CD4-positive, alpha-beta T cell treated with Interleukin-12 subunit alpha and Interleukin-12 subunit beta, for 1 hour (primary cell): ENCODE measurements at regions not wholly inside any gene's neighbourhood (a gene's known extent, or its start where the extent isn't known, plus 50 kb on each side); places are given as distances from the start of the nearest gene placed in this dataset.

Source experiments
- DNase-seq: peaks from one replicate; pipeline ENCODE4 v3.0.0-alpha.2; 2020

DNA sequence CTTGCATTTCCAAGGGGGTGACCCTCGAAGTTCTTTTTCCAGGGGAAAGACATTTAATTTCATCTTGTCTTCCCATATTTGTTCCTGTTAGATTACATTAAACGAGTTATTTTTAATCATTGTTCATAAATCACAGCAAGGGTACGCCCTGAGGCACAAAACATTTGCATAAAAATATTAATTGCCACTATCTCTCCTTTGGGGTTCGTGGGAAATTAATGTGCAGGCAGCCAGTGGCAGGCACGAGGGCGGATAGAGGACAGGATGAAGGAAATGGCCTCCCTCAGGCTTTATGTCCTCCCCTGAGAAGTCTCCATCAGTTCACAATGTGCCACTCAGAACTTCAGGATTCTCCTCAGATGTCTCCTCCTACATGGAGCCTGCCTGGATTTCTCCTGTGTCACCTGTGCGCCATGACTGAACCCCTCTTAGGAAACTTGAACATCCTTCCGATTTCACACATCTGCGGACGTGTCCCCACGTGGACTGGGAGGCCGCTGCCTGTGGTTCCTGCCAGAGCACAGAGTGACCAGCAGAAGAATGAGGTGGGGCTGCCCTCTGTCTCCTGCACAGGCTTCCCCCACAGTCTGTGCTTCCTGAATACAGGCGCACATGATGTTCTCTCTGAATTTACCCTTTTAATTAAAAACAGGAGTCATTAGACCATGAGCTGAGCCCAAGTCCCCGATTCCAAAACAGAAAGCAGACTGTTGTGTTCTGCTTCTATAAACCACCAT, 1085.9 kb downstream of the TBC1D22A start:
- DNase-seq, result no peak

DNA sequence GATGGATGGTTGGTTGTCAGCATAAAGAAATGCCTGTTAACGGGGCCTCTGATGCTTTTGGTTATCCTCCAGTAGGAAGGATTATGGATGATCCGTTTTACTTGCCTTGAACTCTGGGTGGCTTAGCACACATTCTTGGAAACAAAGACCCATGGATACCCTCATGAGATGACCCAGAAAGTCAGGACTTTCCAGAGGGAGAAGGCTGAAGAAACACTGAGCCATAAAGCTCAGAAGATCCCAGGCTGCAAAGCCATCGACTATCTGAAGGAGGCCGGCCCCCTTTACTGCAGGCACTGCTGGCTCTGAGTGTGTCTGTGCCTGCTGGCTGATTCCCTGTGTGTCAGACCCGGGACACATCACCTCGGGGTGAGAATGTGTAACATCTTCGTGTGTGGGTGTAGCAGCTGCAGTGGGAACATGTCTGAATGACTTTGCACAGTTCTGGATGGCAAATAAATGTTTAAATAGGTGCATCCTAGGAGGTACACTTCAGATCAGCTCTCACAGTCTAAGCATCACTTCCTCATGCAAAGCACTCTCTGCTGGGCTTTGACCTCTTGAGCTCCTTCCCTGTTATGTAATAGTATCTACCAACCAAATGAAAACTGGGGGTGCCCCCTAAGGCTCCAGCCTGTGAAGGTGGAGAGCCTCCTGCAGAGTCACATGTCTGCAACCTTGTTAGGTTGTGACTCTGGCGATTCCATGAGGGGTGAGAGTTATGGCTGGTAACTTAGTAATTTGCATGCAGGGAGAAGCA, 1084.9 kb downstream of the TBC1D22A start:
- DNase-seq, result no peak

DNA sequence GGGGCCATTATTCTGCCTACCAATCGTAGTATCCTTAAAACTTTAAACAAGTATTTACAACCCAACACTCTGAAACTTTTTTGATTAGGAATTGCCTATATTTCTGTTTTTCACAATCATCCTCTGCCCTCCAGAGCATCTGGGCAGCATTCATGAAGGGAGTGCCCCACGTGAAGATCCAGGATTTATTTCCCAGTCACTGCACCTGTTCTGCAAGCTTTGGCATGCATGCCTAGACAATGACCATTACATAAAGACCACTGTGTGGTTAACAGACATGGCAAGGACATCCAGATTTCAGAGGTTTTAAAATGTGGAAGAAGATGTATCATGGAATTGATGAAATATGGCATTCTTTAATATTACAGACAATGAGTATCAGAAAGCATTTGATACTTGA, 1083.8 kb downstream of the TBC1D22A start:
- DNase-seq, result no peak

DNA sequence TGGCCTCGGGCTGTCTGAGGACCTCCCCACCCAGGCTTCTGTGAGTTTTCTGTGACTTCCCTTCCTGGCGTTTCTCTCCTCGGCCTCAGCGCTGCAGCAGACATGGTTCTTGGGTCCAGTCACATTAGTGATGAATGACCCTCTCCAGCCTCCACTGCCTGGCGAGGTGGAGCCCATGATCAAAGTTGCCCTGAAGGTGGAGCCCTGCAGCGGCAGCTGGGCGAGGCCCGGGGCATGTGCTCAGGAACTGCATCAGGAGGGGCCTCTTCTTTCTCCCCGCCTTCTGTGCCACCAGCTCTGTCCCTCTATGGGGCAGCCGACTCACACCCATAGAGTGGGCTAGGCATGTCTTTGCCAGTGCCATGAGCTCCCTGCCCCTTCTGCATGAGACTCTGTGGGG, 1079.7 kb downstream of the TBC1D22A start:
- no peak for DNase-seq

DNA sequence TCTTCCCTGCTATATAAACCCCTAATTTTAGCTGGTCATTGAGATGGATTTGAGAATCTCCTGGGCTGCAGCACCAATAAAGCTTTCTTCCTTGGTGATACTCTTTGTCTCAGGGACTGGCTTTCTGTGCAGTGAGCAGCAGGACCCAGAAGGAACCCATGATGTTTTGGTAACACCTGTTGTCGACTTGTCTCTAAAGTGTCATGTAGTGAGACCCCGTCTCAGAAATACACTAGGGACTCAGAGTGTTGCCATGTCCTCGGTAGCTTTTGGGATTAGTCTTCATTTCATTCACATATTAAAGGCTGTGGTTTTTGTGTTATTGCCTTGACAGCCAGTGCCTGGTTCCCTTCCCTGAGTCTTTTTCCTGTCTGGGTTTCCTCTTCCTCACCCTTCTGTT, 1078.7 kb downstream of the TBC1D22A start:
- no peak for DNase-seq

DNA sequence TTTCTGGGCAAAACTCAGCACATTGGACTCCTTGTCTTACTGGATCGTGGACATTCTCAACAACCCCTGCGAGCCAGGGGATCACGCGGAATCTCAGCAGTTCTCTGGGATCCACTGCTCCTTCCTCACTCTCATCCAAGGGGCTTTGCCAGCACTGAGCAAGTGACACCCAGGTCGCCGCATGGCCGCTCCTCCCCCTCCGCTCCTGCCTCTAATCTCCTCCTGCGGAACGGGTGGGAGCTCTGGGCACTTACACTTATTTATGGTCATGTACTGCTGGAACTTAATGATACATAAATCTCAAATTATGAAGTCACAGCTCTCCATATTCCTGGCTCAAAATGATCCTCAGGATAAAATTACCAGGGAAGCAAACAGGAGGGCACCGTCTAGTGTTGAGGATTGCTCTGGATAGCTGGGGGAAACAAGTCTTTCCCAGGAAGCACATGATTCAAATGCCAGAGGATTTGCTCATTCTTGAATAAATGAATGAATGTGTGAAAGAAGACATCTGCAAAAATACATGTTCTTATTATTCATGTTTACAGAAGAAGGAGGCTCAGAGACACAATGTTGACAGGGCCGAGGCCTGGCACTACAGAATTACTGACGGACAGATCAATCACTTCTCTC, 1077.3 kb downstream of the TBC1D22A start:
- no peak for DNase-seq

DNA sequence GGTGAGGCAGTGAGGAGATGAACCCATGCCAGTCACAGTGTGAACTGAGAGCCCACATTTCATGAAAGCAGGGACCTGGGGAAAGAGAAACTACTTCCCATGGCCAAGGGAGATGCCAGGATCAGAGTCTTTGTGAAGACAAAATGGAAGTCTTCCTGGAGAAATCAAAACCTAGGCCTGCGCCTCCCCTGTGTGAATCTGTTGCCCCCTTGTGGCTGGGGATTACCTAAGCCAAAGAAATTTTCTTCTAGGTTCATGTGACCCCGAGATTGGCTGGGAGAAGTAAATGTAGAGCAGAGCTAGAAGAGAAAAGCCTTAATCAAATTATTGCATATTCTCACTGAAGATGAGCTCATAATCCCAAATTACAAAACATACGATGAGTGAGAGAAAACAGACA, 1075.3 kb downstream of the TBC1D22A start:
- no peak for DNase-seq

DNA sequence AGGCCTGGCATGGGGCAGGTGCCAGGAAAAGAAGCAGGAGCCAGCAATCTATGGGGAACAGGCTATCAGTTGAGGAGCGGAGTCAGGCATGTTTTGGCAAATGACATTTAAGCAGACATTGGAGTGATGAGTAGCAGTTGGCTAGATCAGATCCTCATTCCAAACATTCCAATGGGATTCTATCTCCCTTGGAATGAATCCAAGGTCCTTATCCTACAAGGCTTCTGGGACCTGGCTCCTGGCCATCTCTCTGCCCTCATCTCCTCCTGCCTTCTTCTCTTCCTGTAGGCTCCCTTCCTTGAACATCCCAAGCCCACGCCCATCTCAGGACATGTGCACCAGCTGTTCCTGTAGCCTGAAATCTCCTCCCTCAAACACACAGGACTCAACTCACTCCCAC, 1074.5 kb downstream of the TBC1D22A start:
- DNase-seq, result no peak

DNA sequence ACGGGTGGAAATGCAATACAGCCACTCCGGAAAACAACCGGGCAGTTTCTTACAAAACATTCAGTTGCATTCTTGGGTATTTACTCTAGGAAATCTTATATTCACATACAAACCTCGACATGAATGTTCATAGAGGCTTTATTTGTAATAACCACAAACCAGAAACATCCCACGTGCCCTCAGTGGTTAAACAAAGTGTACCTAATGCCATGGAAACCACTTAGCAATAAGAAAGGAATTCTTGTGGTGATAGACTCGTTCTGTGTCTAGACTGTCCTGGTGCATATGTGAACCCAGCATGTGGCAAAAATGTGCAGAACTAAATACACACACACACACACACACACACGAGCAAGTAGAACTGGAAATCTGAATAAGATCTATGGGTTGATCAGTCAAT, 1073.3 kb downstream of the TBC1D22A start:
- no peak for DNase-seq

DNA sequence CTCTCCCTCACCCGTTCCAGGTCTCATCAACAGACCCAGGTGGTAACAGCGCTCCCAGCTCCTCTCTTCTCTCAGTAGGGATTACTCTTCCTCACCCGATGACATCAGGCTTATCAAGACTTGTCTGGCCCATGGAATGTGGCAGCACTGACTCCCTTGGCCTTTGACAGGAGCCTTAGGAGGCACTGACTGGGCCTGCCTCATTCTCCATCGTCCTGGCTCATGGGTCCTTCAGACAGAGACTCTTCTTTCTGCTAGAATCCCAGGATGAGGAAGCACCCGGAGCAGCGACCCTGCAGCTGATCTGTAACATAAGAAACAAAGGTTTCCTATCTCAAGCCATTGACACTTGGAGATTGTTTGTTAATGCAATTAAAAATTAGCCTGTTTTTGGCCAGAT, 1063.6 kb downstream of the TBC1D22A start:
- no peak for DNase-seq

DNA sequence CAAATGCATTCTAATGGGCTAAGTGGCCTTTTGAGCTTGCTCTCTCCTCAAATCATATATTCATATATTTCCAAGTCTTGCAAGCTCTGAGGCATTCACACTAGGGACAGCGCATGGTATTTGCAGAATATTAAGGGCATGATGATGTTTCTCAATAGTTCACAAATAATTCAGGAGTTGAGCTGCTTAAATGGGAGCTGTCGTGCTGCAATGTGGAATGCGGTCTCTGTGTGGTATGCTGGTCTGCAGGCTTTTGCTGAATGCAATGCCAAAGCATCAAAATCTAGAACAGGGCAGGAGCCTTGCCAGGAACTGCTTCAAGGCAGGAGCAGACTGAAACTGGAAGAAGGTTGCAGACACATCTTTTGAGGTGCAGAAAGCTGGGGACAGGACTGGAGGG, 1060.0 kb downstream of the TBC1D22A start:
- no peak for DNase-seq

DNA sequence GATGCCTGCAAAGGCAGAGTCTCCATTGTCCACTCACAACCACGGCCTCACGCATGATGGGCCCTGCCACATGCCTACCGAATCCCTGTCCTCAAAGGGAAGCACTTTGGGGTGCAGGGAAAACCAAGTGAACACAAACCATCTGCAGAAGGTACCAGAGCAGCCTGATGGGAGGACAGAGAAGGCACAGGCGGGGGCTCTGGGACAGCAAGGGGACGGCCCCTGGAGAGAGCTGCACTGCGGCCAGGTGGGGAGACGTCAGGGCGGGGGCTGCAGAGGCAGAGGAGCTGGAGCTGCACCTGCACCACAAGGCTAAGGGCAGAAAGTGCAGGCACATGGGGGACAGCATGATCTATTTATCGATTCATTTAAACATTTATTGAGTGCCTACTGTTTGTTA, 1056.0 kb downstream of the TBC1D22A start:
- DNase-seq, result no peak

DNA sequence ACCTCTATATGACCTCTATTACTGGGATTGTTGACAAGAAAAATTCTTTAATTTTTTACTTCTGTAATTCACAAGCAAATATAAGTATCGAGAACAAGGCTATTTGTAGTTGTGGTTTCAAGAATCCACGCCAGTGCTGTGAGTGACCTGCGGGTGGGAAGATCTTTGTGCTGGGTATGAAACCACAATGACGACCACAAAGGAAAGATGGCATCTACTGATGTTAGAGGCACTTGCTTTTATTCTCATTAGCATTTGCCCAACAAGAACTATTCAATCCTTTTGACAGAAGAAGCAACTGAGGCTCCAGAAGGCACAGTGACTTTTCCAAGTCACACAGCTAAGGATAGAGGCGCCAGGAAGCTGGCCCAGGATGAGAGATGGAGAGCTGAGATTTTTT, 1054.9 kb downstream of the TBC1D22A start:
- DNase-seq, result no peak

DNA sequence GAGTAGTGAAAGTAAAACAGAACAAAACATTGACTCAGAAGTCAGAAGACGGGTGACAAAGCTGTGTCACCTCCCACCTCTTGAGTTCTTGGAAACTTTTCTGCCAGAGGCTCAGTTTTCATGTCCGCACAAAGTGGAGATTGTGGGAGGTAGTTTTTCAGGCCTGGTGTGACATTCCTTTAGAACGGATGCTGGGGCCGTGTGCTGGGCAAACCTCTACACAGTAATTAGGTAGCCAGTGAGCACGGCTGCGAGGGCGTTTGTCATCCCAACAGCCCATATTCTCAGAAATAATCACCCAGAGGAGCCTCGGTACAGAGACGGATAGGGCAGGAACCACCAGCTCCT, 1054.4 kb downstream of the TBC1D22A start:
- no peak for DNase-seq

DNA sequence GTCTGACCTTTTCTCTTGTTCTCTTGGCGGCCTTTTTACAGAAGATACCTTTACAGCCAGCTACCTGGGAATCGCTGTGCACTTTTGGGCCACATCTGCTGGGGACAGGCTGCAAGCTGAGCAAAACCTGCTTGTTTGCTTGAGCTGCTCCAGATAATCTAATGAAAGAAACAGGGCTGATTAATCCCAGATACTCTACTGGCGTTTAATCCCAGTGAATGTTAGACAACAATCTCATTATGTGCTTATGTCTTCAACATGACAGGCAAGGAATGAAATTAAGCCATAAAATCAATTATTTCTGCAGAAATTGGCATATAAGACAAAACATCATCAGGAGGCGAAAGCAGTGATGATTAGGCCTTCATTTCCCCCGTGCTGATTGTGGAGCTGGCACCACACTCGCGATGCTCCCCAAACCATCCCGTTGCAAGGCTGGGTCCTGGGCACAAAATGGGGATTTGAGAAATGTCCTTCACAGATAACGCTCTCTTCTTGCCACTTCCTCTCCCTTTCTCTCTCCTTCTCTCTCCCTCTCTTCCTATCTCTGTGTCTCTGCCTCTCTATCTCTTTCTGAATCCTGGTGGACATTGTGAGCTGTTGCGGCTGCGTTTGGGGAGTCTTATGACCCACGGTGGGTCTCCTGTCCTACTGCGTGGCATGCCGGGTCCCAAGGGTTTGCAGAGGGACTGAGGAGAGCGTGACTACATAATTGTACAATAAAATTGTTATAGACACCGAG, 1053.8 kb downstream of the TBC1D22A start:
- no peak for DNase-seq

DNA sequence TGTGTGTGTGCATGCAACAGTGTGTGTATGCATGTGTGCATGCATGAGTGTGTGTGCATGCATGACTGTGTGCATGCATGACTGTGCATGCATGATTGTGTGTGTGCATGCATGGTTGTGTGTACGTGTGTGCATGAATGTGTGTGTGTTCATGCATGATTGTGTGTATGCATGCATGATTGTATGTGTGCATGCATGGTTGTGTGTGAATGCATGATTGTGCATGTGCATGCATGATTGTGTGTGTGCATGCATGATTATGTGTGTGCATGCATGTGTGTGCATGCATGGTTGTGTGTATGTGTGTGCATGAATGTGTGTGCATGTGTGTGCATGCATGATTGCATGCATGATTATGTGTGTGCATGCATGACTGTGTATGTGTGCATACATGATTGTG, 1052.0 kb downstream of the TBC1D22A start:
- DNase-seq, result no peak

DNA sequence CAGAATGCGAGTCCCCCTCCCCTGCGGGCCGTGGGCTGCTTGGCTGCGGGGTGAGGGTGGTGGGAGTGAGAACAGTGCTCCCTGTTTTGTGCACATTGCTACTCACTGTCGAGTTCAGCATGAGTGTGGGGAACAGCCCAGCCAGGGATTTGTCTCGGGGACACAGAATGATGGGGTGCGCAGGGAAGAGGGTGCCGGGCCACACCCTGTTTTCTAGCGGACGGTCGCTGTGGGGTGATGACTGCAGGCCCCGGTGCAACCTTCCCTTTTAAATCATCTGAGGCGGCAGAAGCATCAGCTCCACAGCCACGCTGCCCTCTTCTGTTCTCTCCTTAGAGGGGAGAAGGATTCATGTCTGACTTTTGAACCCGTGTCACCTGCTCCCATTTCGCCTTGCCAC, 1051.2 kb downstream of the TBC1D22A start:
- no peak for DNase-seq

DNA sequence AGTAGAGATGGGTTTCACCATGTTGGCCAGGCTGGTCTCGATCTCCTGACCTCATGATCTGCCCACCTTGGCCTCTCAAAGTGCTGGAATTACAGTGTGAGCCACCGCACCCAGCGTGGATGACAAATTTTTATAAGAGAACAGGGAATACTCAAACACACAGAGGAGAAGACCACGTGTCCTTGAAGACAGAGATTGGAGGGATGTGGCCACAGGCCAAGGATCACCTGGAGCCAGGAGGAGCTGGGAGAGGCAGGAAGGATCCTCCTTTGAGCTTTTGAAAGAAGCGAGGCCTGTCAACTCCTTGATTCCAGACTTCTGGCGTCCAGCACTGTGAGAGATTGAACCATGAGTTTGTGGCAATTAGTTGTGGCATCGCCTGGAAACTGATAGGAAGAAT, 1049.5 kb downstream of the TBC1D22A start:
- DNase-seq, result no peak

DNA sequence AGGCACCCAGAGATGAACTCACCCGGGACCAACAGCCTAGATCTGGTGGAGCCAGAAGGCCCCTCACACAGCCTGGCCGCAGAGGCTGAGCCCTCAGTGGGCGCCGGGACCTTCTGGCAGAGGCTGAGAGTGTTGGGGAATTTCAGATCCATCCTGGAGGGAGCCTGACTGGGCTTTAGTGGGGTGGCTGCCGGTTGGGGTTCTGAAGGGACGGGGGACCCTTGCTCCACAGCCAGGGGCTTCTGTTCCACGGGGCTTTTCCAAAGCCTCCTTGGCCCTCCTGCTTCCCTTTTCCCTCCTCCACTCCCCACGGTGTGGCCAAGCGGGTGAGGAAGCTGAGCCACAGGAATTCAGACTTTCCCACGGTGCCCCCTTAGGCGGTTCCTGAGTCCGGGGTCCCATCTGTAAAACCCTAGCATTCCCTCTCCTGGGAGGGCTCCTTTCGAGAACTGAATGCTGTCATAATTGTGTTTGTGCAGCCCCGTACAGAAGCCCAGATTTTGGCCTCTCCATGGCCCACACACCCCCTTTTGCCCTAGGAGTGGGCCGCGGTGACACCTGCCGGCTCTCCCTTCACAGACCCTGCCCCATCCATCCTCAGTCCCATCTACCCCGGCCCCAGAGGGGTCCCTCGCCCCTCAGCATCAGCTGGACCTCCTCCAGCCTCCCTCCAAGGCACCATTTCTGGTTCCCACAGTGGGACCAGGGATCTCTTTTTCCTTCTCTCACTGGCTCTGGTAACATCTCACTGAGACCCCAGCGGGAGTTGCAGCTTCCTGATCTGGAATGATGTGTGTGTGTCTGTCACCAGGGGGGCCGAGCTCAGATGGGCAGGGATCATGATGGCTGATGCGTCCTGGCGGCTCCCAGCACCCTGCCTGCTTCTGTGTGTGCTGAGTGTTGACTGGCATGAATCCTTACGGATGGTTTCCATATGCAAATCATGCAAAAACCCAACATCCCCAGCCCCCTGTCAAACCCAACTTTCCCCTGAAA, 1048.4 kb downstream of the TBC1D22A start:
- DNase-seq, result no peak

DNA sequence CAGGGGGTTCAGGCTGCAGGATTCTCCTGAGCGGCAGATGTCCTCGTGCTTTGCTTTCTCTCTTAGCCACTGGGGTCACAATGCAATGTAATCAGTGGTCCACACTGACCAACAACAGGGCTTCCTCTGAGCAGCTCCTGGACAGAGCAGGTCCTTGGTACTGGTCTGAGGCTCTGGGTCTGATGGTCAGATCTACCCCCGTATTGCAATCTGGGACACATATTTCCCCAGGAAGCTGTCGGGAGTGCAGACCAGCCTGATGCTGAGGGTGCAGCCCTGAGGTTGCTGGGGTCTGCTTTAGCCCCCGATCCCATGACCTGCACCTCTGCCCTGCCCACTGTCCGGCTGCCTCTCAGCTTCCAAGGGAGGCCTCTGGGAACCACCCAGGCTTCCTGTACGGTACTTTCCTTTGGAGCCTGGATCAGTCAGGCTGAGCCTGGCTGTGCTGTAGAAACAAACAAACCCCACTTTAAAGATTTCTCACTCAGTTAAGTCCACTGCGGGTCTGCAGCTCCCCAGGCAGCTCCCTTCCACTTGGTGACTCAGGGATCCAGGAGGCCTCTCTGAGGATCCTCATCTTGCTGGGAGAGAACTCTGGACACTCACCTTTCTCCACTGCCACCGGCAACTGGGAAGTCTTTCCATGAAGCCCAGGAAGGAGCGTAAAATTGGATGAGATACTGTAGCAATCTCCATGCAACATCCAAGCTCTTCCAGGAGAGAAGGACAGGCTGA, 1046.6 kb downstream of the TBC1D22A start:
- no peak for DNase-seq

DNA sequence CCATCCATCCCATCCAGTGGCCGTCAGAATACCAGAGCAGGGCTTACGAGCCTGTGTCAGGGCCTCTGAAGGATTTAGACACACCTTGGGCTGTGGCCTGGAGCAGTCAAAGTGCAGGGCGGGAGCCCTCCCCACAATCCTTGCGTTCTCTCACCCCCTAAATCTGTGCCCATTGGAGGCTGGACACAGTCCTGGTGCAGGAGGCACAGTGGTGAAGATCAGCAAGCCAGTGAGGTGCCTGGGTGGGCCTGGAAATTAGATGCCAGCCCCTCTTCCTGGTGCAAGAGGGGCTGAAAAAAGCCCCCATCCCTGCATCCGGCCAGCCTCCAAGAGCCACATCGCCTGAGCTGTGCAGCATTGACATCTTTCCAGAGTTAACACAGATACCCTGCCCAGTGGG, 1045.8 kb downstream of the TBC1D22A start:
- no peak for DNase-seq

DNA sequence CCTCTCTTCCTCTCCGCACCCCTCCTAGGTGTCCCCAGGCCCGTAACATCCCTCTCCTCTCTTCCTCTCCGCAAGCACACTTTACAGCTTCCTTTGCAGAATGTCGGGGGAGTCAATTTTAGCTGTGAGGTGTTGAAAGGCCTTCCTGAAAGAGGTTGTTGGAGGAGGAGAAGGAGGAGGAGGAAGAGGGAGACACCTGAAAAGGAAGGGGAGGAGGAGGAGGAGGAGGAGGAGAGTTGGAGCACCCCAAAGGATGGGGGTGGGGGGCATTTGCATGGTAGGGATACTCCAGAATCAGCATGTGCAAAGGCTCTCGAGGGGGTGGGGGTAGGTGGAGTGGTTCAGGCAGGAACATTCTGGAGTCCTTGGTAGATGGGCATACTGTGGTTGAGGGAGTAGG, 1045.1 kb downstream of the TBC1D22A start:
- DNase-seq, result no peak
